GM04503 (cell line): ENCODE measurements at regions not wholly inside any gene's neighbourhood (a gene's known extent, or its start where the extent isn't known, plus 50 kb on each side); places are given as distances from the start of the nearest gene placed in this dataset.

Experiments
- DNase-seq: peaks from one replicate; pipeline ENCODE4 v3.0.0-alpha.2; 2012; ENCODE audit warnings: low read depth

GRCh38 chr10:78860260-78860914 lies 208.4 kb upstream of the ZMIZ1 start:
- no peak for DNase-seq

- DNase-seq = no peak
Measured at GRCh38 chr10:78861529-78862327, 207.0 kb upstream of the ZMIZ1 start.

GRCh38 chr10:78862328-78862640 lies 206.5 kb upstream of the ZMIZ1 start:
- DNase-seq = no peak

GRCh38 chr10:78863140-78863905 lies 205.4 kb upstream of the ZMIZ1 start:
- no peak for DNase-seq

GRCh38 chr10:78863906-78864239 lies 204.9 kb upstream of the ZMIZ1 start:
- DNase-seq = no peak

- no peak for DNase-seq
Measured at GRCh38 chr10:78864761-78865537, 203.8 kb upstream of the ZMIZ1 start.

- DNase-seq = no peak
Measured at GRCh38 chr10:78865538-78865875, 203.3 kb upstream of the ZMIZ1 start.

GRCh38 chr10:78865931-78866717 lies 202.6 kb upstream of the ZMIZ1 start:
- DNase-seq = no peak

GRCh38 chr10:78866731-78867554 lies 201.8 kb upstream of the ZMIZ1 start:
- no peak for DNase-seq

GRCh38 chr10:78867555-78867939 lies 201.2 kb upstream of the ZMIZ1 start:
- no peak for DNase-seq

GRCh38 chr10:78868048-78868447 lies 200.7 kb upstream of the ZMIZ1 start:
- no peak for DNase-seq

GRCh38 chr10:78868456-78868855 lies 200.3 kb upstream of the ZMIZ1 start:
- DNase-seq = no peak

GRCh38 chr10:78868861-78869260 lies 199.9 kb upstream of the ZMIZ1 start:
- no peak for DNase-seq

GRCh38 chr10:78869508-78870454 lies 199.0 kb upstream of the ZMIZ1 start:
- no peak for DNase-seq

GRCh38 chr10:78870458-78870857 lies 198.3 kb upstream of the ZMIZ1 start:
- no peak for DNase-seq

GRCh38 chr10:78871796-78872195 lies 197.0 kb upstream of the ZMIZ1 start:
- no peak for DNase-seq

GRCh38 chr10:78873413-78873812 lies 195.4 kb upstream of the ZMIZ1 start:
- no peak for DNase-seq

GRCh38 chr10:78875331-78875877 lies 193.4 kb upstream of the ZMIZ1 start:
- no peak for DNase-seq

- no peak for DNase-seq
Measured at GRCh38 chr10:78875932-78876331, 192.8 kb upstream of the ZMIZ1 start.
